ENCODE measurements at regions not wholly inside any gene's neighbourhood (a gene's known extent, or its start where the extent isn't known, plus 50 kb on each side); places are given as distances from the start of the nearest gene placed in this dataset.

DNA sequence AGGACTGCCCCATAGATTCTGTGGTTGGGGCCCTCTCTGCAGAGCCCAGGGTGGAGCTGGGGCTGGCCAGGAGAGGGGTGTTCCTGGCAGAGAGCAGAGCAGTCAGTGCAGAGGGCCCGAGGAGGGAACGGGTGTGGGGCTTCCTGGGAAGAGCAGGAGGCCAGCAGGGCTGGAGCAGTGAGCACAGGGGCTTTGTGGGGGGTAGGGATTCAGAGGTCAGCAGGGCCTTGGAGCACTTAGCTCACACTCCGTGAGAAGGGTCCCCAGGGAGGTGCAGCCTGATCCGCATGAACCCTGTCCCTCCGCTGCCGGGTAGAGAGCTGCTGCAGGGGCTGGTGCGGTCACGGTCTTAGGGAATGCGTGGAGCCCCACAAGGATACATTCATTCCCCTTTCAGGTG lies 113.0 kb upstream of the CIBAR2 start:
- H3K27ac ChIP-seq (ENCODE audit: low read depth, low read length) = no peak overlapping the region

DNA sequence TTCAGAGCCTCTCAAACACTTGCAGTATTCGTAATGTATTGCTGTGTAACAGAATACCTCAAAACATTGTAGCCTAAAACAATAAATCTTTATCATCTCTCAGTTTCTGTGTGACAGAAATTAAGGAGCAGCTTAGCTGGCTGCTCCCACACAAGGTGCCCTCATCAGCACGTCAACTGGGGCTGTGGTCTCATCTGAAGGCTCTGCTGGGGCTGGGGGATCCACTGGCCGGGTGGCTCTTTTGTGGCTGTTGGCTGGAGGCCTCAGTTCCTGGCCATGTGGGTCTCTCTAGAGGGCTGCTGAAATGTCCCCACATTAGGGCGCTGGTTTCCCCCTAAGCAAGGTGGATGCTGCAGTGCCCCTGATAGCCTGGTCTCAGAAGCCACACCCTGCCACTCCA lies 113.4 kb upstream of the CIBAR2 start:
- no peak overlapping the region for H3K4me3 ChIP-seq (ENCODE audit: low read length)
- H3K4me1 Mint-ChIP-seq = peaks cover 26% of the 10 kb centered on the region
- H3K4me3 Mint-ChIP-seq = no peak overlapping the region
- H3K27ac Mint-ChIP-seq = no peak overlapping the region
- H3K9ac ChIP-seq (ENCODE audit: extremely low read depth, low read length, poor library complexity, severe bottlenecking) = no peak overlapping the region
- no peaks in the 10 kb centered on the region for H3K27me3 Mint-ChIP-seq (ENCODE audit: insufficient read depth)
- H3K4me1 ChIP-seq (ENCODE audit: control insufficient read depth, insufficient read depth, low read length) = peaks cover 8% of the 10 kb centered on the region
- DNase-seq = no peak
- no peaks in the 10 kb centered on the region for H3K27me3 ChIP-seq (ENCODE audit: control insufficient read depth, insufficient read depth, low read length, poor library complexity, severe bottlenecking)
- no peaks in the 10 kb centered on the region for H3K36me3 ChIP-seq (ENCODE audit: control insufficient read depth, insufficient read depth, low read length)
- no peaks in the 10 kb centered on the region for H3K36me3 Mint-ChIP-seq (ENCODE audit: low read depth)
- no peaks in the 10 kb centered on the region for H3K9me3 Mint-ChIP-seq
- TF ChIP-seq CTCF (conservative IDR thresholded peaks at IDR 0.05) = no peak
- H3K9me3 ChIP-seq (ENCODE audit: control insufficient read depth, low read length) = no peaks in the 10 kb centered on the region
- 95% methylated on average over 4 of the region's 4 CpGs; no CpG with 5 or more reads in 1 of the 2 experiments for WGBS, 2 experiments (ENCODE audit: insufficient coverage in 1 of 2, insufficient read length in 1 of 2)
- H3K27ac ChIP-seq (ENCODE audit: low read depth, low read length) = no peak overlapping the region

More for the DNA sequence above, 113.0 kb upstream of the CIBAR2 start:
- WGBS, 2 experiments (ENCODE audit: insufficient coverage in 1 of 2, insufficient read length in 1 of 2) = 86 to 90% methylated on average over 5 to 9 of the region's 9 CpGs
- Histone ChIP-seq H3K36me3 (ENCODE audit: control insufficient read depth, insufficient read depth, low read length) (no peaks in the 10 kb centered on the region), H3K4me3 (ENCODE audit: low read length) (no peak overlapping the region), H3K9me3 (ENCODE audit: control insufficient read depth, low read length) (no peaks in the 10 kb centered on the region), H3K9ac (ENCODE audit: extremely low read depth, low read length, poor library complexity, severe bottlenecking) (no peak overlapping the region), H3K27me3 (ENCODE audit: control insufficient read depth, insufficient read depth, low read length, poor library complexity, severe bottlenecking) (no peaks in the 10 kb centered on the region), H3K4me1 (ENCODE audit: control insufficient read depth, insufficient read depth, low read length) (peaks cover 8% of the 10 kb centered on the region)
- Mint-ChIP-seq H3K4me1 (peaks cover 29% of the 10 kb centered on the region), H3K27ac (no peak overlapping the region), H3K27me3 (ENCODE audit: insufficient read depth) (no peaks in the 10 kb centered on the region), H3K9me3 (no peaks in the 10 kb centered on the region), H3K36me3 (ENCODE audit: low read depth) (no peaks in the 10 kb centered on the region), H3K4me3 (no peak overlapping the region)
- no peak for DNase-seq
- TF ChIP-seq CTCF (conservative IDR thresholded peaks at IDR 0.05) = no peak

- H3K9me3 ChIP-seq (ENCODE audit: control insufficient read depth, low read length) = no peaks in the 10 kb centered on the region
- H3K4me1 Mint-ChIP-seq = peaks cover 21% of the 10 kb centered on the region
- H3K4me3 Mint-ChIP-seq = no peak overlapping the region
- peak overlapping the region; percentile 32 for H3K27ac ChIP-seq (ENCODE audit: low read depth, low read length)
- no peaks in the 10 kb centered on the region for H3K27me3 Mint-ChIP-seq (ENCODE audit: insufficient read depth)
- TF ChIP-seq CTCF (conservative IDR thresholded peaks at IDR 0.05) = no peak
- H3K36me3 ChIP-seq (ENCODE audit: control insufficient read depth, insufficient read depth, low read length) = no peaks in the 10 kb centered on the region
- DNase-seq = no peak
- peak overlapping the region; percentile 53 for H3K27ac Mint-ChIP-seq
- no peaks in the 10 kb centered on the region for H3K27me3 ChIP-seq (ENCODE audit: control insufficient read depth, insufficient read depth, low read length, poor library complexity, severe bottlenecking)
- no peak overlapping the region for H3K9ac ChIP-seq (ENCODE audit: extremely low read depth, low read length, poor library complexity, severe bottlenecking)
- H3K9me3 Mint-ChIP-seq = no peaks in the 10 kb centered on the region
- H3K4me3 ChIP-seq (ENCODE audit: low read length) = no peak overlapping the region
- H3K4me1 ChIP-seq (ENCODE audit: control insufficient read depth, insufficient read depth, low read length) = no peaks in the 10 kb centered on the region
- whole genome bisulfite sequencing, 2 experiments (ENCODE audit: insufficient coverage in 1 of 2, insufficient read length in 1 of 2) = 70 to 83% methylated on average over 9 to 16 of the region's 16 CpGs
- H3K36me3 Mint-ChIP-seq (ENCODE audit: low read depth) = no peaks in the 10 kb centered on the region
Observed at GRCh38 chr16:85227084-85227945, 115.0 kb upstream of the CIBAR2 start.

Measured in endodermal cell (in vitro differentiated cells).